Stimulated activated CD8-positive, alpha-beta memory T cell treated with anti-CD3 and anti-CD28 coated beads, Interleukin-15, amount 100 ng/mL, for 24 hours (primary cell): ENCODE measurements at regions not wholly inside any gene's neighbourhood (a gene's known extent, or its start where the extent isn't known, plus 50 kb on each side); places are given as distances from the start of the nearest gene placed in this dataset.
"Not testable (repeated sequence)": the region's sequence is repeated elsewhere in the genome, so short reads cannot be mapped to it uniquely, and the experiment has no call there.

Experiments used
- DNase-seq: peaks from one replicate; pipeline ENCODE4 v3.0.0-alpha.2; 2020; ENCODE audit warnings: low read depth

GRCh38 chr9:108275906-108276305 is 579.9 kb downstream of the ACTL7B start:
- no peak for DNase-seq

- no peak for DNase-seq
These were observed 580.8 kb downstream of the ACTL7B start for GRCh38 chr9:108274971-108275370.

GRCh38 chr9:108273988-108274387 is 581.8 kb downstream of the ACTL7B start:
- no peak for DNase-seq

- DNase-seq: no peak
These were observed 583.4 kb downstream of the ACTL7B start for GRCh38 chr9:108272349-108272899.

GRCh38 chr9:108271646-108272348 is 584.0 kb downstream of the ACTL7B start:
- no peak for DNase-seq

- DNase-seq: no peak
These were observed 584.5 kb downstream of the ACTL7B start for GRCh38 chr9:108271236-108271635.

DNA sequence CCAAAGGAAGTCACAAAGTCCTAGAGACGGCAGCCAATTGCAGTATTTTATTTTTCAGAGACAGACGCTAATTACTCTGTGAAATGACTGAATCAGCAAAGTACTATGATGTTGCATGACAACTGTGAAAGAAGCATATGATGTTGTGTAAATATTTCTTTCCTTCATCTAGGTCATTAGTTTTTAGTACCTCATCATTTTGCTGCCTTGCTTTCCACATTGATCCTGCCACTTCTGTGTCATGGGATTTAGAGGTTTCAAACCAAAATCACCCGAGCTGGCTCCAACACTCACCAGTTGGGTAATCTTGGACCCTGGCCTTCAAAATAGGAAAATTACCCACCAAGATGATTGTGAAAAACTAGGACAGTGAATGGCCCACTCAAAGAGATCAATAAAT is 585.2 kb downstream of the ACTL7B start:
- DNase-seq: no peak

GRCh38 chr9:108270051-108270450 is 585.7 kb downstream of the ACTL7B start:
- DNase-seq: no peak

DNA sequence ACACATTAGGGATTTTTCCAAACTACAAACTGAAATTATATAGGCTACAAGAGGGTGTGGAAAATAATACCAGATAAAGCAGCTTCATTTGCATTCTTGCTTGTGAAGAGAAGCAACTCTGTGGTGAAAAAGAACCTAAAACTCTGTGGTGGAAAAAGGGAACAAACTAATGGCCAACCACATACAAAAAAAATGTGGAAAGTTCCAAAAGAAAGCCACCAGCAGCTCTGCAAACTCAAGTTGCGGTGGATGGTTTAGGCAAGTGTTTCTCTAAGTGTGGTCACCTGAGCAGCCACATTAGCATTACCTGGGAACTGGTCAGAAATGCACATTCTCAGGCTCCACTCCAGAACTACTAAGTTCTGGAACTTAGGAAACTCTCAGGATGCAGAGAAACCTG is 586.4 kb downstream of the ACTL7B start:
- DNase-seq: no peak

DNA sequence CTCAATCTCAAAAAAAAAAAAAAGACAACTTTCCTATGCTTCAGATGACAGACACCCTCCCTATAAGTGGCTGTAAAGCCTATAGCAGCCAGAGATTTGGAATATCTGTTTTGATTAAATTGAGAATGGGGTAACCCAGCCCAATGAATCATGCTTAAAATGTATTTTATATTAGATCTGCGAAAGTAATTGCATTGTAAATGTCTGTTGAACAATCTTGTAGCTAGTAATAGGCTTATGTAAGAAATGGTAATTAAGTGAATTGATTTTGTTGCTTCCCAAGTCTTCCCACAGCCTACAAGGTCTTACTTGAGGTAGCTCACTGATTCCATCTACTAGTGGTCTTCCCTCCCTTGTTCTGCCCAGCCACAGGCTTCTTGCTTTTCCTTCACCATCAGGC is 590.7 kb downstream of the ACTL7B start:
- DNase-seq: no peak

DNA sequence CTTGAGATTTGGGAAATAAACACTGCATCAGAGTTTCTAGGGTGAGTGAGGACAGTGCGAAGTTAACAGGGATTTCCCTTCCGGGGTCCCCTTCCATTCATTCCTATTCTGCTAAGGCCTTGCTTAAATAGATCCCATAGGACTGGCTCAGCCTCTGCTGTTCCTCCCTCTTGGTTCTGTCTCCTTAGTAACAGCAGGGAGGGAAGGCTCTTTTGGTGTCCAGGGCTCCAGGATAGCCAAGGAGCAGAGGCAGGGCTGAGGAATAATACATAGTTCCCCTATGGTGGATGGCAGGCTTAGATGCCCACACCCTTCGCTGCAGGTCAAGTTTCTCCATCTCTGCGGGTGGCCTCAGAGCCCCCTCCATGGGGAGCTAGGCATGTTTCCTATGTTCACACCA is 591.7 kb downstream of the ACTL7B start:
- no peak for DNase-seq

GRCh38 chr9:108262836-108263235 is 593.0 kb downstream of the ACTL7B start:
- DNase-seq: no peak

GRCh38 chr9:108259917-108260675 is 595.7 kb downstream of the ACTL7B start:
- no peak for DNase-seq

- DNase-seq: no peak
These were observed 597.1 kb downstream of the ACTL7B start for GRCh38 chr9:108258640-108259039.

- no peak for DNase-seq
These were observed 598.4 kb downstream of the ACTL7B start for GRCh38 chr9:108257382-108257781.

GRCh38 chr9:108254236-108254635 is 601.5 kb downstream of the ACTL7B start:
- no peak for DNase-seq

- not testable (repeated sequence) for DNase-seq
These were observed 608.4 kb downstream of the ACTL7B start for GRCh38 chr9:108247391-108247790.

DNA sequence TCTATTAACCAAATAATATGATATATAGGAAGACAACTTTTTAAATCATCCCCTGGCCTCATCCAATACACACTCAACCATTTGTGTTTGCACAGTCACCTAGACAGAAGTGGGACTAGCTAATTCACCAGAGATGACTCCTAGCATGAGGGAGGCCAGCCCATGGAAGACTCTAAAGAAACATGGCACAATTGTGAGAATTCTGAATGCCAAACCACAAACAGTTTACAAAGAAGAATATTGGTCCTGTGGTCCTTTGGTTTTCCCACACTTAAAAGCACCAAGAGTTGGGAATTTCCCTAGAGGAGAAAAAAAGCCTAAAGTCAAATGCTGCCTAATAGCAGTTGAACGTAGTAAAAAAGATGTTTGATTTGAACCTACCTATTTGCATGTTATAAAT is 609.9 kb downstream of the ACTL7B start:
- DNase-seq: no peak

DNA sequence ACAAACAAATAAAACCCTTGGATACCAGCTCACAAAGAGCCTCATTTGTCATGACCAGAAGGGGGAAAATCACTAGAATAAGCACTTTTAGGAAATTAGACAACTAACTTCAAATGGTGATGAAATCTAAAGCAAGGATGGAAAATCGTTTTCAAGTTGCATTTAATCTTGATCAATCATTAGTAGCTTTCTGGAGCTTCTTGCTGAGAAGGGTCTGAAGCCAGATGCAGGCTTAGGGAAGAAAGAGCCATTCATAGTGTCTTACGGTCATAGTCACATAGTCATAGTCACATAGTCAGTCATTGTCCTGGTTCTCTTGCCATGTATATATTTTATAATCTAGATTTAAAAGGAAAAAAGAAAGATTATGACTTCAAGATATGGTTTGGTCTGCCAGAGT is 610.5 kb downstream of the ACTL7B start:
- DNase-seq: no peak

DNA sequence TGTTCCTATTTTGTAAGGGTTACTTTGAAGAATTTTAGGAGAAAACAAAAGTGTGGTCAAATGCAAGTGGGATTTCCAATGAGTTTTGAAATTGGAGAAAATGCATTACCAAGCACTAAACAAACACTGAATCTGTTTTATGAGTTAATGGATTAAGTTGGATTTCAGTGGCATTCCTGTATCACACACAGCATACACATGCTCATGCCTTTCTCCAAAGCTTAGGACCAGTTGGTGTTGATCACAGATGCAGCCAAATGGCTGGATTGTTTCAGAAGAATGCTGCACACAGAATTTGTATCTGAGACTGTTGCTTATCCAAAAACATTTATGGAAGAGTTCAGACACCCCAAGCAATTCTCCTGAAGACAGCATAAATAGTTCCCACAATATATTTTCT is 611.1 kb downstream of the ACTL7B start:
- no peak for DNase-seq

DNA sequence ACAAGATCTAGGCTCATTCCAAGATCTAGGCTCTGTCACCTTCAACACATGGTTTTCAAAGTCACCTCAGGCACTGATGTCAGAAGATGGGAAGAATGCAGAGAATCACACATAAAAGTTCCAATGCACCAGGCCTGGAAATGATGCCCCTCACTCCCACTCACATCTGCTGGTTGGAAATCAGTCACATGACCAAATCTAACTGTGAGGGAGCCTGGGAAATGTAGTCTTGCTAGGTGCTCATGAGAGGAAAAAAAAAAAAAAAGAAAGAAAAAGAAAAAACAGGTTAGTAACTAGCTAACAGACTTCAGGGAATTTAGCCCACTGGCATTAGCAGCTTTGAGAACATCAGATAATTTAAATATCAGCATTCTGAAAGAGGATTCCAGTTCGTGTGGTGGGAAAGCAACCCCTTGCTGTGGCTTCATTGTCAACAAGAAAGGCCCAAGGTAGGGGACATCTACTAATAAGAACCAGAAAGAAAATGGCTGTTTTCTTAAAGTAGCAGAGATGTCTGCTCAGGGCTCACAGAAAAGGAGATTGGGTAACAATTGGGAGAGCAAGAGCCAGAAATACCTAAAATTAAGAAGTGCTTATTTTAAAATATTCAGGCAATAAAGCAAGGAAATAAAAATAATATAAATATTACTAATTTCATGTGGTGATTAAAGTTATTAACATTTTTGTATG is 614.3 kb downstream of the ACTL7B start:
- DNase-seq: no peak

DNA sequence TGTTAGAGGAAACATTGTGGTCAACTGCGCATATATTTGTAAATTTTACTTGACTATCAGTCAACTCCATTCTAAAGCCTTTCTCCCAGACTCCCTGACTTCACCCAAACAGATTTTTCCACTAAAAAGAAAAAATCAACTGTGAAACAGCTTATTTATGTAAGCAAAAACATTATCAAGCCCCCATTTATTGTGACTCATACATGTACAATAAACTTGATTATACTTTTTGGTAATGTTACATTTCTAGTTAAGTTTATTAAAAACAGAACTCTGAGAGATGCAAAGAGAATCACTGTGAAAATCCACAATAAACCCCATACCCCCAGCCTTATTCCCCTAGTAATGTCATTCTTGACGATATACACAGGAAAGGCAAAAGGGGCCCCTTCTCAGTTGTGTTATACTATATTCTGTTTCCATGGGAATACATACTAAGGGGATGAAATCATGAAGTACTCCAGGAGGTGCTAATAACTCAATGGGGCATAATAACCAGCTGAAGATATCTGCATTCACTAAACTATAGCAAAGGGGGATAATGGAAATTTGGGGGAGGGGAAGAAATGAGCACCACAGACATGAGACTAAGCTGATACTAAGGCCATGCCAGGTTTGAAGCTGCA is 616.0 kb downstream of the ACTL7B start:
- DNase-seq: no peak
